Islet precursor cell (in vitro differentiated cells): ENCODE measurements at regions not wholly inside any gene's neighbourhood (a gene's known extent, or its start where the extent isn't known, plus 50 kb on each side); places are given as distances from the start of the nearest gene placed in this dataset.
A peak's percentile ranks its signal among the peaks of the same experiment; 100 is the strongest.

ENCODE experiments used
- DNase-seq: peaks from one replicate; pipeline ENCODE4 v3.0.0-alpha.2; 2018

DNA sequence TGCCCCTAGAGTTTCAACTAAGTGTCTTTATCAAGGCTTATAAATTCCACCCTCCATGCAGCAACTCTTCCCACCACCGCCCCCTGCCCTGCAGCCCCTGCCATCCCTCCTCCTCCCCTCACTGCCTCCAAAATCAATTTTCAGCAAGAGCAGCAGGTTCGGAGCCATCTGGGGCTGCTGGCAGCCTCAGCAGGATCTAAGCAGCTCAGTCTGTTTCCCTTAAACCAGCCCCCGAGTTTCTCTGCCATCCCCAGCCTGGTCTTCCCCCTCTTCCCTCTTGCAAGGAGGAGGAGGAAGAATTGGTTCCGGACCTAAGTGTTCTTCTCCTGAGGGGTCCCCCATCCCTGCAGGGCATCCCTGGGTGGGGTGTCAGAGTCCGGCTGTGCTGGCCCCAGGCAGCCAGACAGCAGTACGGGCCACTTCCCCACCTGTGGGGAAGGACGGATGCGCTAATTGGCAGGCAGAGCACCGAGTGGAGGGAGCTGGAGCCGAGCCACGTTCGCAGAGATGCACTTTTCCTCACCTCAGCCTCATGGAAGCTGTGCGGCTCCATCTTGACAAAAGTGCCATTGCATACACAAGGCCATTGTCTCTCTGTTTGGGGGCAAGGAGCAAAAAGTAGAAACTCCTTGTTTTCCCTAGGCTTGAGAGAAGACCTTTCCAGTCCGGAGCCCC, 189.3 kb downstream of the KCNA5 start:
- DNase-seq = no peak

DNA sequence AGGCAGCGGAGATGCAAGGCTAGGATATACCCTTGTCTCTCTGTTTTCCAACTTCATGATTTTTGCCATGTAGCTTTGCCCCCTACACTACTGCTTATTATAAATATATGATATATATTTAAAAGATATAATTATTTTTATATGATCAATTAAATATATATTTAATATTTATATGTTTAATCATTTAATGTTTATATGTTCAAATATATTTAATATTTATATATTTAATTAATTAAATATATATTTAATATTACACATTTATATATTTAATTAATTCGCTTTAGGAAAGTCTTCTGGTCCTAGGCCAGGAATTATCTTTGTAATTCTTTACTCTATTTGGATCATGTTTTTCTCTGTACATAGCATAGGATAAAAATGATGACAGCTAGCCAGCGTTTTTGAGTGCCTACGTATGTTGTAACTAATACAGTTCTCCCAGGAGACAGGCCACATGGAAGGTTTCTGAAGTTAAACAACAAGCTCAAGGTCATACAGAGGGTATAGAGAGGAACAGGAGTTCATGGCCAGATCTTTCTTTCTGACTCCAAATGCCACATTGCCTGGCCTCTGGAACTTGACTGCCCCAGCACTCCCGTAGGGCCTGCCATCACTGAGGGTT, 192.5 kb downstream of the KCNA5 start:
- DNase-seq = no peak

DNA sequence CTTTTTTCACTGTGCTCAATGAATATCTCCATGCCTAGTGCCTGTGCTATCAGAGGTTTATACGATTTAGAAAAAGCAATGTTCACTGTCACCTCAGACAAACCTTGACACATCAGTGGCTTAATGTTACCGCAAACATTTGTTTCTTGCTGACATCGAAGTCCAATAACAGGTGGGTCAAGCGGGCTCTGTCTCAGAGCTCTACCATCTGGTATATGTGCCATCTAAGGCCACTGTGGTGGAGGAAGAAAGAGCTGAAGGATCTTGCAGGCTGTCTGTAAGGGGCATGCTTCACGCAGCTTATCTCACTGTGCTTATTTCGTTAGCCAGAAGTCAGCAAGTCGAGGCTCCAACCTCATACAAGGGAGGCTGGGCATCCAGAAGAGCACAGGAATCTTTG, 189.5 kb upstream of the NTF3 start:
- no peak for DNase-seq

DNA sequence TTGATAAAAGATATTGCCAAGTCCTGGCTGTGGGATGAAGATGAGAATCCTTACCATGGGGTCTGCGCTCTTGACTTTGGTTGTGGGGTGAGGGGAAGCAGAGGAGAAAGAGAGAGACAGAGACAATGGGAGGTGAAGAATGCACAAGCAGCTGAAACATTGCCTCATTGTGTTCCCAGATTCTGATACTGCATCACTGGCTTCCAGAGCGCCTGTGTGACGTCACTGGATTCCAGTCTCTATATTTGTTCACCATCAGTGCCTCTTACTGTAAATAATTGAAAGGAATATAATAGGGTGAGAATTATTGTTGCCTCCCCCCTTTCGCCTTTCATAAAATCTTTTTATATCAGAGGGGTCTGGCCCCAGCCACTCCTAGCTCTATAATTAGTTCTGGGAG, 188.9 kb upstream of the NTF3 start:
- DNase-seq = no peak

DNA sequence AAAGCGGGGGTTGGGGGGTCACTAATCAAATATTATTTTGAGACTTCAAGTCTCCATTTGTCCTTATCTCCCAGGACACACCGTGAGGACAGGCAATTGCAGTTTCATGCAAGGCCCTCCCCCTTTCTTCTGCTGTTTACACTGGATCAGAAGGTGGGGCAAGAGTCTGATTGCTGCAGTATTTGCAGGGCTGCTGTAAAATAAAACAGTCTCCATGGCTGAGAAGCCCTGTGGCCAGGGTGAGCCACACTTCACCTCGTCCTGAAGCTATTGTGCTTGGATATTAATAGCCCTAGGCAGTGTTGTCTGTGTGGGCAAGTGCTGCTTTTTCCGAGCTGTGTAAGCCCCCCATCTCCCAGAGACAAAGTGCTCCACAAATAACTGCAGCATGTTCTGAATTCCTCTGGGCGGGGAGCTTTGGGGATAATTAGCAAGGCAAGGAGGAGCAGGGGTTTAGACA, 187.4 kb upstream of the NTF3 start:
- DNase-seq = peak; percentile 91

DNA sequence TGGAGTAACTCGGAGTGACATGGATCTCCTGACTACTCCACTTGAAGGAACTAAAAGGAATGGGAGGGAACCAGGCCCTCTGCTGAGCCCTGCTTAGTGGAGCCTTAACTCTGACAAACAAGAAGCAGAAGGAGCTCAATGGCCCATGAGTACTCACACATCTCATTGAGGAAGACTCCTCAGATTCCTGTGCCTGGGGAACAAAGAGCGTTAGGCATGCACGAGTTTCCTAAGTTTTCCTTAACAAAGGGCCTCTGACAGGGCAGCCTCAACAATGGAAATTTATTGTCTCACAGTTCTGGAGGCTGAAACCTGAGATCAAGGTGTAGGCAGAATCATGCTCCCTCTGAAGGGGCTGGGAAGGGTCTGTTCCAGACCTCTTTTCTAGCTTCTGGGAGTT, 185.7 kb upstream of the NTF3 start:
- DNase-seq = peak; percentile 61

DNA sequence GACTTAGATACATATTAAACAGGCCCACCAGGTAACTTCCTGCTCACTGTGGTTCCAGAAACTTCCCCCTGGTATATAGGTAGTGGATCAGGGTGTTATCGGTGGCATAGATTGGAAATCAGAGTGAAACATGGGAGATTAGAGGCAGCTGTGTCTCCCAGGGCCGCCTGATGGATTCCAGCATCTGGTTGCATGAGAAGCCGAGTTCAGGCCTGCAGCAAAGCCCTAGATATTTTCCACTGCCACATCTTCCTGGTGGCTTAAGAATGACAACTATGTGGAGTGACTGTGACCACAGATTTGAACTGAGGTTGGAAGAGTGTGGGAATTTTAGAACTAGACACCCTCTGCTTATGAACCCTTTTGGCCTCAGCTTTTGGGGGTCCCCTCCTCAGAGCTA, 184.8 kb upstream of the NTF3 start:
- peak; percentile 71 for DNase-seq

DNA sequence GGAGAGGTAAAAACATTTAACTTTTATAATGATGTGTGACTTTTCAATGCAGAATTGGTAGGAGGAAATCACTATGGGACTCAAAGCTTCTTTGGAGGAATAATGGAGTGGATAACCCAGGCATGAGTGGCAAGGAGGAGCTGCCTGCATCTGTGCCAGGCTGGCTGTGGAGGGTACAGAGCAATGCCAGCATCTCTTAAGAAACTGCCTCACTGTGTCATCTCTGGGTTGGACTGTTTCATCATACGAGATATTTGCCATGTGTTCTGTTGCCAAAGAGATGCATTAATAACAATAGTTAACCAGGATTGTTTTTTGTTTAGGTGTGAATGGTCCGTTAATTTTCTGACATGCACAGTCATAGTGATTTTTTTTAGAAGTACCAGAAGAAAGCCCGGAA, 183.7 kb upstream of the NTF3 start:
- DNase-seq = no peak

DNA sequence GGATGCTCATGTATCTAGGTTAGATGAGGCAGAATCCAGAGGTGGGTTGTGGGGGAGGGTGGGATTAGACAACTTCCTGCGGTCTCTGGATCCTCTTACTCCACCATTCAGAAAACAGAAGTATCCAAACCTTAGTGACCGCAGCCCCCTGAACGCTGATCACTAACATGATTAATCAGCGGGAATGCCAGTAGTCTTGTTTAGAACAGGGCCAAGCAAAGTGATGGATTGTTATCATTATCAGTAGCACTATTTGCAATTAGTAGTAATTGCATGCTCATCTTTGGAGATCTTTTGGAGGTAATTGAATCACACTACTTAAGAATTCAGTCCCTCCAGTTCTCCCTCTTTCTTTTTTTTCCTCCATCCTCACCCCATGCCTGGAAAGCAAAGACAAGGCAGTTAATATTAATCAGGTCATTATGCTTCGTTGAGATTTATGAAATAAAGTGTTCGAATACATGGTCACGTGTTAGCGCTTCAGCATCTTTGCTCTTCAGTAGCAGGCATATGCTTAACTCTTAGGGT, 182.8 kb upstream of the NTF3 start:
- DNase-seq = no peak

DNA sequence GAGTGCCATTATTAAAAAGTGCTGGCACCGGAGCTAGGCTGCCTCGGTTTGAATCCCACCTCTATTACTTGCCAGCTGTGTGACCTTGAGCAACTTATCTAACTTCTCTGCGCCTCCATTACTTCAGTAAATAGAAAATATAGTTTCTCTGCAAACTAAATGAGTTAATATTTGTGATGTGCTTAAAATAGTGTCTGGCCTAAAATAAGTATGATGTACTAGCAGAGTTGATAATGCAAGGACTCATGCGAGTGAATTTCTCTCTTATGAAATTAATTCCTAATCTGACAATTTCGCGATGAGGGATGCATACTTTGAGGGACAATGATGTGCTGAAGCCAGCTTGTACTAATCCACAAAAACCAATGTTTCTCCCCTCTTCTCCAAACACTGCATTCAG, 180.8 kb upstream of the NTF3 start:
- no peak for DNase-seq

DNA sequence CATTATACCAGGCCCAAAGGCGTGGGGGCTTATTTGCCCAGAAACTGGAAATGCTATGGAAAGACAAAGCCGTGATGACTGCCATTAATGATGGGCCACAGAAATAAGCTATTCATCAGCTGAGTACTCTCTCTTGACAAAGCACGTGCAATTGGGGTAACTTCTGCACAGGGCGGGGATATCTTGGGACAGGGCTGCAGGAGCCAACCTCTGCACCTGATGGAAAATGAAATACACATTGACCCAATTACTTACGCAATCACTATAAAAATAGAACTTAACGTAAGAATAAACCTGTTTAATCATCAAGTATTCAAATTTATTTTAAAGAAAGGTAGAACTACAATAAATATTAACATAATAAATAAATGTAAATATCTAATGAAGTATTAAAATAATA, 180.1 kb upstream of the NTF3 start:
- DNase-seq = no peak

DNA sequence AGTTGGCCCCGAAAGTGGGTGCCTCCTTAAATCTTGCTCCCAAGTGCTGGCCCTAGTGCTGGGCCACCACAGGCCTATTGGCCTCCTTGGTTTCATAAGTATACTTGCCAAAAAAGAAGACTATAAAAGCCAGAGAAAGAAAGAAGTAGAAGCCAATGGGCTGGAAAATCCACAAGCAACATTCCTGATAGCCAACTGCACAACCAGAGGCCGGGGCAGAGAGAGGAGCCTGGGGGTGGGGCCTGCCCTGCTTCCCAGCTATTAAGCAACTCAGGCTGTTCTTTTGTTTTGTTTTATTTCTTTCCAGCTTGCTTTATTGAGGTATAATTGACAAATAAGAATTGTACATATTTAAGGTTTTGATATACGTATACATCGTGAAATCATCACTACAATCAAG, 177.2 kb upstream of the NTF3 start:
- DNase-seq = no peak

DNA sequence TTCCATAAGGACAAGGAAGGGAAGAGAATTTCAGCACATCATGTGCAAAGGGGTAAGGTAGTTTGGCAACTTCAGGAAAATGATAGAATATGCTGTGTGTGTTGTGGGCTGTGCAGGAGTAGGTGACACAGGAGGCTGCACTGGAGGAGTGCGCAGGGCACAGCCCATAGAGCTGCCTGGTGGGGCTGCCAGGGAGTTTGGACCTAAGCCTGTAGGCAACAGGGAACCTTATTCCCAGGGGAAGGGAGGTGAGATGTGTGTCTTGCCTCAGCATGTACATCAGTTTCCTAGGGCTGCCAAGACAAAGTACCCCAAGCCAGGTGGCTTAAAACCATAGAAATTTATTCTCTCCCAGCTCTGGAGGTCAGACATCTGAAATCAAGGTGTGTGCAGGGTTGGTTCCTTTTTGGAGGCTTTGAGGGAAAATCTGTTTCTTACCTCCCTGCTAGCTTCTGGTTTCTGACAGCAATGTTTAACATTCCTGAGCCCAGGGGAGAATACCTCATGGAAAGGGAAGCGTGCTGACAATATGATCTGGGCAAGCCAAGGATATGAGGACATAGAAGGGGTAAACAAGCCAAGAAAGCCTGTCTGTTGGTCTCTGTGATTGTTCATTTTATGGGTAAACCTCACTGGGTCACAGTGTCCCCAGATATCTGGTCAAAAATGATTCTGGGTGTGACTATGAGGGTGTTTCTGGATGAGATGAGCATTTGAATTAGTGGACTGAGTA, 174.0 kb upstream of the NTF3 start:
- peak; percentile 58 for DNase-seq

DNA sequence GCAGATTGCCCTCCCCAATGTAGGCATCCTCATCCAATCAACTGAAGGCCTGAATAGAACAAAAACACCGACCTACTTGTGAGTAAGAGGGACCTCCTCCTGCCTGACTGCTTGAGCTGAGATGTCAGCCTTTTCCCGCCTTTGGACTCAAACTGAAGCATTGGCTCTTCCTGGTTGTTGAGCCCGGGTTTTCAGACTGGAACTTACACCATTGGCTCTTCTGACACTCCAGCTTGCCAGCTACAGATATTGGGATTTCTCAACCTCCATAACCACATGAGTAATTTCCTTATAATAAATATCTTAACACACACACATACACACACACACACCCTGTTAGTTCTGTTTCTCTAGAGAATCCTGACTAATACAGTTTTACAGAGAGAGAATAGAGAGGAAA, 173.4 kb upstream of the NTF3 start:
- peak; percentile 51 for DNase-seq

DNA sequence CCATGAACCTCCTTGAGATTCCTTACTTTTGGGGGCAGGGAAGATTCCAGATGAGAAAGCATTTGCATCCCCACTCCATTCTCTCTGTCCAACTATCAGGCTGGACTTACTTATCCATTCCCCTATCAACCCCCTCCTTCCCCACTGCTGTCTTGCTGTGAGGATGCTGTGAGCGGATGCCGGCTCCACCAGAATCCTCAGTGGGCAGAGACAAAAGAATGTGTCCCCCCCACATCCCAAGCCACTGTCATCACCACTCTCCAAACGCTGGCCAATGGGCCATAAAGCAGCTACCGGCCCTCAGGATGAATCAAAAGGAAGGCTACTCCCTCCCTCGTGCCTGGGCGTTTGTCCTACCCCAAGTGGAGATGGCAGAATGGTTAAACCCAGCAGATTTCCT, 173.0 kb upstream of the NTF3 start:
- peak; percentile 61 for DNase-seq

DNA sequence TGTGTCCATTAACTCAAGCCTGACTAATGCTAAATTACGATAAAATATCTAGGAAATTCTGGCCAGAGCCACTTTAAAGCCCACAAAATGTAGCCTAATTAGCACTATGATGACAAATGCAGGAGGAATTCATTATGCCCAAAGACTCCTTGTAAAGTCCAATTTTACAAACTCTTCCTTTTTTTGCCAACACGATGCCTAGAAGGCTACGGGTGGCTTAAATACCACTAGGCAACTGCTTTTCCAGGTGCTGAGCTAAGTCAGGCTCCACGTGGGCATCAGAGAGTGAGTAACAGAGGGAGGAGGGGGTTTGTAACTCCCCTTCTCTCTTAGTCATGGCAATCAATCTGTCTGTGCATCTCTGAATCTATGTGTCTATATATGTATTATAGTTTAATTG, 172.4 kb upstream of the NTF3 start:
- DNase-seq = peak; percentile 61

DNA sequence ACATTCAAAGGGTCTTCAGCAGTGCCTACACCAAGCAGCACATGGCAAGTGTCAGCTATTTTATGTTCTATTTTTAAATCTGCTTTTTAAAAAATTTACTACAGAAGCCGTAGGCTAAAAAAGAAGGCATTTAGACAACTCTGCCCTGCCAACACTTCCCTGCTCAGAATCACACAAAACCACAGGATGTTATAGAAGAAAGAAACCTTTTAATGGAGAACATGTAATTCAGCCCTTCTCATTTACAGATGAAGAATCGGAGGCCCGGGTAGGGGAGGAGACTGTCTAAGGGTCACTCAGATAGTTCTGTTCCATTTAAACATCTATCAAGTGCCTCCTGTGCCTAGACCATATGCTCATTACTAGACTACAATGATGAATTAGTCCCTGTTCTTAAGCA, 171.8 kb upstream of the NTF3 start:
- DNase-seq = peak; percentile 20

DNA sequence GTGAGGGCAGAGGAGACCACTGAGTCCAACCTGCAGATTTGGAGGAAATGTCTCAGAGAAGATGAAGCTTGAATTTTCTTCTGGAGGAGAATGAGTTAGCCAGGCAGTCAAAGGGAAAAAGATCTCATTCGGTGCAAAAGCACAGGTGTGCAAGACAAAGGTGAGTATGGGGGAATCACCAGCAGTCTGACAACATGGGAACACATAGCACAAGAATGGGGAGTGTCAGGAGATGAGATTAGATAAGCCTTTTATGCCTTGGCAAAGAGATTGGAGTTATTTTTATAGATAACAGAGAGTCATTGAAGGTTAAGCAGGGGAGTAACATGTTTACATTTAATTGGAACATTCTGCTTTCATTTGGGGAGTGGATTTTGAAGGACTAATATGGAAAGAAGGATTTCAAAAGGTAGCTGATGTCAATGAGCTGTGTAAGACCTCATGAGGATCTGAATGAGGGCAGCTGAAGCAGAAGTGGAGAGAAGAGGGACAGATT, 171.3 kb upstream of the NTF3 start:
- peak; percentile 13 for DNase-seq

DNA sequence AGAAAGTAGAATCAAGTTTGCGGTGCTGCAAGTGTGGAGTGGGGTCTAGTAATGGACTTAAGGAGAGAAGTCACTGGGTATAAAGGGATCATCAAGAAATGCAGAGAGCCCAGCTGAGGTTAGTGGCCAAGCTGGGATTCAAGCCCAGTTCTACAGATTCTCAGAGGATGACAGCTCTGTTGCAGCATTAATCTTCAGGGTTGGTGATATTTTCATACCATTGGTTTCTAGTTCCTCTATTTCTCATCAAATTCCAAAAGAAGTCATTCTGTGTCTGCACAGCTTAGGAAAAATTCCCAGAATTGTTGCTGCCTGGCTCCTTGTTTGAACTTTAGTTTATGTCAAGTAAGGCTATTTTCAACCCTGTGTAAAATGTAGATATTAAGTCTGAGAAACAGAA, 169.5 kb upstream of the NTF3 start:
- DNase-seq = peak; percentile 21

DNA sequence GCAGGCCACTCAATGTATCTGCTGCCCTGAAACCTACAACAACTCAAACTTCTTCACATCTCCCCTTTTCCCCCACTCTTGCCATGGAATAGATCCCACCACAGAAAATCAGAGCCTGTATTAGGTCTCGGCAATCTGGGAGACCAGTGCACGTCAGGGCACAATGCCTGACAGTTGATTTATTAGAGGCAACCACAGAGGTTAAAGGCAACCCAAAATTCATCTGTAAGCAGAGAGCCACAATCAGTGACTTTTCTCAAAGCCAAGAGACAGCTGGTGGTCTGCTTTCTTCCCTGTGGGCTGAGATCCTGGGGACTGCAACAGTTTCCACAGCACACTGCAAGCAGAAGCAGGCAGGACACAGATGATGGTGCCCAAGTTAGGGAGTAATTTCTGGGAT, 169.0 kb upstream of the NTF3 start:
- DNase-seq = peak; percentile 33

DNA sequence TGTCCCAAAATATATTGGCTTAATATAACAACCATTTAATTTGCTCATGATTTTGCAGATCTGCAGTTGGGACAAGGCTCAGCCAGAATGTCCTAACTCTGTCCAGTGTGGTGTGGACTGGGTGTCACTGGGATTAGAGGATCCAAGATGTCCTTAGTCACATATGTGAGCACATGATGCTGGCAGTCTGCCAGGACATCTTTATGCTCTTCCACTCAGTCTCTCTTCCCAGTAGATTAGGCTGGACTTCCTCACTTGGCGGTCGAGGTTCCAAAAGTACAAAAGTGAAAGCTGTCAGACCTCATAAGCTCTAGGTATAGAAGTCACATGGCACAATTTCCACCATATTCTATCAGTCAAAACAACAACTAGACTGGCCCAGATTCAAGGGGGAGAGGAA, 167.9 kb upstream of the NTF3 start:
- DNase-seq = peak; percentile 26

DNA sequence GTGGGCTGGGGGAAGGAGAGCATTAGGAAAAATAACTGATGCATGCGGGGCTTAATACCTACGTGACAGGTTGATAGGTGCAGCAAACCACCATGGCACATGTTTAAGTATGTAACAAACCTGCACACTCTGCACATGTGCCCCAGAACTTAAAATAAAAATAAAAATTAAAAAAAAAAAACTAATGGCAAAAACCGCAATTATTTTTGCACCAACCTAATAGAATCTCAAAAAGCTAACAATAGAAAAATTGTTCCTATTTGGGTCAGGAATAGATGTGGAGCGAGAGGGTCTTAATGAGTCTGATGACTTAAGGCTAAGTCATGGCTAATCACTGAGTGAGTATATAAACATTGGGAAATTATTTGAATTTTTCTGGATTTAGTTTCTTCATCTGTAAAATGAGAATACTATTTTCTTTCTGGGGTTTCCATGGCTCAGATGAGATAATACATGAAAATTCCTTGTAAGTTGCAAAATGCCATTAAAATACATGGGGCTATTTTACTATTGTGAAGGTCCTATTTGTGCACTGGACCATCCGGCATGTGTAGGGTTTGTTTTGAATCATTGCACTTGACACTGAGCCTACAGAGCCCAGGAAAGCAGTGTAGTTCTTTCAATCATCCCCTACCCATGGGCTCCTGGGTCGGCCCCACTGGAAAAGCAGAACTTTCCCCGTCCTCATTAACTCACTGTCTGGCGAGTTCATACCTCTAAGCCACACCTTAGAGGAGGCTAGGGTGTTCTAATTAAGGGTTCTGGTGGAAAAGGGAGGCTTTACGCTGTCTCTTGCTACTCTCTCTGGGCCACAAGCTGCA, 164.1 kb upstream of the NTF3 start:
- DNase-seq = peak; percentile 53
